Stimulated activated naive B cell treated with anti-CD40 and anti-IgM and Interleukin-4, amounts not matched to agents 10 μg/mL and 1 μg/mL and 100 μg/mL, for 72 hours (primary cell): ENCODE measurements at regions not wholly inside any gene's neighbourhood (a gene's known extent, or its start where the extent isn't known, plus 50 kb on each side); places are given as distances from the start of the nearest gene placed in this dataset.
"Not testable (repeated sequence)": the region's sequence is repeated elsewhere in the genome, so short reads cannot be mapped to it uniquely, and the experiment has no call there.

Experiments
- ATAC-seq, 2 donors: fragments of 150-1000 bp; cut with Tn5 transposase; replicated peaks; 2 replicates each; pipeline ENCODE4 v1.10.0; 2021; ENCODE audit warnings: moderate library complexity in 1 of 2
- DNase-seq: peaks from one replicate; pipeline ENCODE4 v3.0.0; 2021
- H3K27ac Mint-ChIP-seq: one replicate; pipeline ENCODE4 v1.8.0; 2022; ENCODE audit warnings: mild to moderate bottlenecking, mixed read lengths
- H3K27me3 Mint-ChIP-seq, 2 donors: one replicate each; pipeline ENCODE4 v1.8.0; 2022; ENCODE audit warnings: mixed read lengths in 2 of 2
- H3K36me3 Mint-ChIP-seq, 2 donors: one replicate each; pipeline ENCODE4 v1.8.0; 2022; ENCODE audit warnings: mixed read lengths in 2 of 2, mild to moderate bottlenecking in 1 of 2
- H3K4me1 Mint-ChIP-seq, 2 donors: one replicate each; pipeline ENCODE4 v1.8.0; 2022; ENCODE audit warnings: mixed read lengths in 2 of 2, mild to moderate bottlenecking in 1 of 2
- H3K4me3 Mint-ChIP-seq, 2 donors: one replicate each; pipeline ENCODE4 v1.8.0; 2022; ENCODE audit warnings: mild to moderate bottlenecking in 2 of 2, mixed read lengths in 2 of 2, moderate library complexity in 1 of 2
- H3K9me3 Mint-ChIP-seq, 2 donors: one replicate each; pipeline ENCODE4 v1.8.0; 2022; ENCODE audit warnings: mixed read lengths in 2 of 2, mild to moderate bottlenecking in 1 of 2

DNA sequence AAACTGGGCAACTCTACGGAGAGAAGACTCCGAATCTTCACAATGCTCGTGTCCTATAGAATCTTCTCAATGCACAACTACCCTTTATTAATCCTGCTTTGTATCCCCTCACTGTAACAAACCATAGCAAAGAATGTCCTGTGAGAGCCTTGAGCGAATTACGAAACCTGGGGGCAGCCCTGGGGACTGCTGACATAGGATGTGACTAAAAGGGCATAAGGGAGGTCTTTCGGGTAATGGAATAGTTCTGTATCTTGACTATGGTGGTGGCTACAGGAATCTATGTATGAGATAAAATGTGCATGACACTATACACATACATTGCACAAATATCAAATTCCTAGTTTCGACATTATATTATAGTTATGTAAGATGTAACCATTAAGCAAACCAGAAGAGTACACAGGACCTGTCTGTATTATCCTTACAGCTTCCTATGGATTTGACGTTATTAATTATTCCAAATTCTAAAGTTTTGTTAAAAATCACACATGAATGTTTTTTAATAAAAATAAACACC lies 162.5 kb upstream of the KCTD7 start:
- ATAC-seq (no peak), DNase-seq (no peak)
- Mint-ChIP-seq H3K4me1 (peaks cover 13 to 23% of the 10 kb centered on the region in 2 donors), H3K4me3 (no peak overlapping the region), H3K27ac (no peak overlapping the region), H3K27me3 (no peaks in the 10 kb centered on the region), H3K36me3 (peaks cover 26 to 51% of the 10 kb centered on the region in 2 donors), H3K9me3 (peaks cover 5 to 6% of the 10 kb centered on the region in 2 donors)

DNA sequence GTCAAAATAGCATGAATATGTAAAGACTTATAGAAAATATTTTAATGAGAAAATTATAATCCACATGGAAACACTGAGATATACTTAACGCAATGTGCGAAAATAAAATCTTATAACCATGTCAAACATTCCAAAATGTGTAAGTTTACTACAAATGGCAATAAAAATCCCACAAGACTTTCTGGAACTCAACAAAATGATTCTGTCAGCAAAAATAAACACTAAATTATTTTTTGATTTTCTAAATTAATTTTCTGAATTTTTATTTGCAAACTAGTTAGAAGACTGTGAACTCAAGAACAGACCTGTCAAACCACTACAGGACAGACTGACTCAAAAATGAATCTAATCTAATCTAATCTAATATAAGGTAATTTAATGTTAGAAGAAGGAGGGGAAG lies 160.8 kb upstream of the KCTD7 start:
- H3K27ac Mint-ChIP-seq: no peak overlapping the region
- peaks cover 25 to 39% of the 10 kb centered on the region in 2 donors for H3K36me3 Mint-ChIP-seq
- DNase-seq (no peak), ATAC-seq (no peak)
- H3K9me3 Mint-ChIP-seq: no peaks in the 10 kb centered on the region
- peaks cover 13 to 23% of the 10 kb centered on the region in 2 donors for H3K4me1 Mint-ChIP-seq
- H3K4me3 Mint-ChIP-seq: no peak overlapping the region
- H3K27me3 Mint-ChIP-seq: no peaks in the 10 kb centered on the region

DNA sequence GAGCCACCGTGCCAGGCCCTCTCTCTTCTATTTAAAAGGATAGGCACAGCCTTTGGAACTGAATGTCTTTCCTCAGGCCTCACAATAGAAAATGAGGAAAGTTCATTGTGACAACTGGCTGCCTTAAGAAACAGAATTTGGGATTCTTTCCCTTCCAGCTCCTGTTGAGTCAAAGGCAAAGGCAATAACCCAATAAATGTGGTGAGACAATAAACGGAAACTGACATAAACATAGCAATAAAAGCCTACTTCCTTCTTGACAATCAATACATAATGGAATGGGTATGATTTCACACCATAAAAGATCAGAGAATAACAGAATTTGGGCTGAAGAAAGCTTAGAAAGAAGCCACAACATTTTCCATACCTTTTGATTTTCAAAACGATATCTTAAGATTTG lies 155.6 kb upstream of the KCTD7 start:
- ATAC-seq, H3K4me3 Mint-ChIP-seq, H3K4me1 Mint-ChIP-seq, H3K27ac Mint-ChIP-seq, H3K27me3 Mint-ChIP-seq, DNase-seq, H3K9me3 Mint-ChIP-seq: not testable (repeated sequence)
- peaks cover 33 to 44% of the 10 kb centered on the region in 2 donors for H3K36me3 Mint-ChIP-seq

DNA sequence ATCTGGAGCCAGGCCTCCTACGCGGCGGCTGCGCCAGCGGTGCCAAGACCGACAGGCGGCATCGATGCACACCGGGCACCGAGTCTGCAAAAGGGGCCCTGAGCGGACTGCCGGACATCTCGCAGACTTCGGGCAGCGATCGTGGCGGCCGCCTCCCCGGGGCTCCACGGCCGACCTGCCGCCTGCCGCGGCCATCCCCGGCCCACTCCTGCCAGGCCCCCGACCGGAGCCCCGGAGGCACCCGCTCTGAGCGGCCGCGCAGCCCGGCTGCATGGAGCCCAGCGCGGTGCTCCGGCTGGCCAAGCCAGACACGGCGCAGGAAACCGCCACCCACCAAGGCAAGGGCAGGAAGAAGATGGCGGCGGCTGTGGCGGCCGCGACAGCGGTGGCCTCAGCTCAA lies 154.2 kb upstream of the KCTD7 start:
- H3K27ac Mint-ChIP-seq: no peak overlapping the region
- DNase-seq: no peak
- no peaks in the 10 kb centered on the region for H3K9me3 Mint-ChIP-seq
- peaks cover 45 to 50% of the 10 kb centered on the region in 2 donors for H3K36me3 Mint-ChIP-seq
- no peak for ATAC-seq
- no peaks in the 10 kb centered on the region for H3K27me3 Mint-ChIP-seq
- no peak overlapping the region for H3K4me3 Mint-ChIP-seq
- no peaks in the 10 kb centered on the region for H3K4me1 Mint-ChIP-seq

DNA sequence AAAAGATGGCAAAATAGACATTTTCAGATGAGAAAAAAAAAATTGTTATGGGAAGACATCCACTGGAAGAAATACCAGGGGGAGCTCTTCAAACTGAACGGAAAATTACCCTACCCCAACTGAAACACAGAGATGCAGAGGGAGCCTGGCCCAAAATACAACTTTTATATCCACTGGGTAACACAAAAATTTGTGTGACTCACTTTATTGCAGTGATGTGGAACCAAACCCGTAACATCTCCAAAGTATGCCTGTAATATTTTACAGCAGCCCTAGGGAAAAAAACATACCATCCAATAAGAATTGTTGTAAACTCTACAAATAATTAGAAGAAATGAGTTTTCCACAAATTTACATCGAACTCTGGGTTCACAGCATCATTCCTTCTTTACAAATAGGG lies 152.6 kb upstream of the KCTD7 start:
- H3K36me3 Mint-ChIP-seq: peaks cover 47 to 53% of the 10 kb centered on the region in 2 donors
- H3K27me3 Mint-ChIP-seq, H3K4me1 Mint-ChIP-seq, H3K27ac Mint-ChIP-seq, DNase-seq, ATAC-seq, H3K4me3 Mint-ChIP-seq, H3K9me3 Mint-ChIP-seq: not testable (repeated sequence)

DNA sequence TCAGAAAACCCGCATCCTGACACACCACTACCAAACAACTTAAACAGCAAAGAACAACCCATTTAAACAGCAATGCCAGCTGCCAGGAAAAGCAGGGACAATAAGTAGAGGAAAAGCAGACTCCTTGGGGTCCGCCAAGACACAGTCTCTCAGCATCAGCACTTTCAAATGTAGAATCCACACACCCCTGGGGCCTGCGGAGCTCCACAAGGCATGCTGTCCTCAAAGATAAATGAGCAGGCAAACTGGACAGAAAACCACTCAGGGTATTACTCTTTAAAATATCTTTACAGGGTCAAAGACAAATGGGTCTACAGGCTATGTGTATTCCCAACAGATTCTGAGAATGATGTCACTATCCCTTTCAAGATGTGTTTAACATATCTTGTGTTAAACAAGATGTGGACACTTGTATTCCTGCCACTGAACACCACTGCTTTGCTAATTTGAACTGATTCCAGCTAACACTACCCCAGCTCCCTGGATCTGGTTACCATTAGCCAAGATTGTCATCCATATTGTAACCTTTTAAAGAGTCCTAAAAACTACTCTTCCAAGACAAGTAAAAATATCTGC lies 150.8 kb upstream of the KCTD7 start:
- not testable (repeated sequence) for H3K27ac Mint-ChIP-seq

DNA sequence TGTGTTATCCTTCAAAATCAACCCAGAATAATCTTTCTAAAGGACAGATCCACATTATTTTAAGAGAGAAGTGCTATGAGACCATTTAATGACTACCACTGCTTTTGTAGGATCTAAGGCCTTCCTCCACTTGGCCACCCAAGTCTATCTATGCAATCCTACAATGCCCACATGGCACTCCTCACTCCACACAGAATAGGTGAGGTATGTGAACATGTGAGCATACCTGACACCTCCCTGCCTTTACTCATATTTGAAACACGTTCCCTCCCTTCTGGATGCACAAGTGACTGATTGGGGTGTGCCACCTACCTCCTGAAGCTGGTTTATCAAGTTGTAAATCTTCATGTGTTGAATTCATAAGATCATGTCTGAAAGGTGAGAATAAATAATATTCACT lies 147.5 kb upstream of the KCTD7 start:
- H3K27ac Mint-ChIP-seq, H3K27me3 Mint-ChIP-seq, H3K4me1 Mint-ChIP-seq, DNase-seq, ATAC-seq, H3K4me3 Mint-ChIP-seq, H3K9me3 Mint-ChIP-seq: not testable (repeated sequence)
- peaks cover 48 to 68% of the 10 kb centered on the region in 2 donors for H3K36me3 Mint-ChIP-seq

More for the DNA sequence above, 150.8 kb upstream of the KCTD7 start:
- H3K27me3 Mint-ChIP-seq, H3K9me3 Mint-ChIP-seq, H3K4me3 Mint-ChIP-seq, ATAC-seq, H3K4me1 Mint-ChIP-seq, DNase-seq: not testable (repeated sequence)
- peaks cover 46 to 62% of the 10 kb centered on the region in 2 donors for H3K36me3 Mint-ChIP-seq

DNA sequence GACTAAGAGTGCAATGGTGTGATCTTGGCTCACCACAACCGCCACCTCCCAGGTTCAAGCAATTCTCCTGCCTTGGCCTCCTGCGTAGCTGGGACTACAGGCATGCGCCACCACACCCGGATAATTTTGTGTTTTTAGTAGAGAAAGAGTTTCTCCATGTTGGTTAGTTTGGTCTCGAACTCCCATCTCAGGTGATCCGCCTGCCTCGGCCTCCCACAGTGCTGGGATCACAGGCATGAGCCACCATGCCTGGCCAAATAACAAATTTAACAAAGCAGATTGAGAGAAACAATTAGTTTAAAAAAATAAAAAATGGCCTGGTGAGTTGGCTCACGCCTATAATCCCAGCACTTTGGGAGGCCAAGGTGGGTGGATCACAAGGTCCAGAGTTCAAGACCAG lies 139.6 kb upstream of the KCTD7 start:
- not testable (repeated sequence) for H3K4me3 Mint-ChIP-seq, H3K27ac Mint-ChIP-seq, H3K9me3 Mint-ChIP-seq, H3K27me3 Mint-ChIP-seq, DNase-seq, ATAC-seq
- Mint-ChIP-seq H3K4me1 (peaks cover 2 to 18% of the 10 kb centered on the region in 2 donors), H3K36me3 (peaks cover 14 to 26% of the 10 kb centered on the region in 2 donors)

DNA sequence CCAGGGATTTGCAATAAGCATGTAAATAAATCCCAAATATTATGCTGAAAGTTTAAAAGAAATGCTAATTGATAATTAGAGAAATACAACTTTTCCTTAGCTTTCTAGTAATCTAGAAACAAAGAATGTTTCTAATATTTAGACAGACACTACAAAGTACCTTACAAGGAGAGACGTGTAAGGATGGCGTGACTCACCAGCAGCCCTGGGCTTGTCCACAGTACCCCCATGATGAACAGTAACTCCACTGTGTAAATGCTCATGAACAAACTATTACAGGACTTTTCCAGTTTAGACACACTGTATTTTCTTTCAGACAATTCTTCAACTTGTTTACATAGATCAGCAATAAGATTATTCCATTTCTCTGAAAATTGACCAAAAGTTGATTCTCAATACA lies 138.9 kb upstream of the KCTD7 start:
- not testable (repeated sequence) for H3K9me3 Mint-ChIP-seq, H3K27me3 Mint-ChIP-seq, DNase-seq, ATAC-seq, H3K4me3 Mint-ChIP-seq, H3K27ac Mint-ChIP-seq
- peaks cover 13 to 24% of the 10 kb centered on the region in 2 donors for H3K36me3 Mint-ChIP-seq
- H3K4me1 Mint-ChIP-seq: peaks cover 2 to 20% of the 10 kb centered on the region in 2 donors

DNA sequence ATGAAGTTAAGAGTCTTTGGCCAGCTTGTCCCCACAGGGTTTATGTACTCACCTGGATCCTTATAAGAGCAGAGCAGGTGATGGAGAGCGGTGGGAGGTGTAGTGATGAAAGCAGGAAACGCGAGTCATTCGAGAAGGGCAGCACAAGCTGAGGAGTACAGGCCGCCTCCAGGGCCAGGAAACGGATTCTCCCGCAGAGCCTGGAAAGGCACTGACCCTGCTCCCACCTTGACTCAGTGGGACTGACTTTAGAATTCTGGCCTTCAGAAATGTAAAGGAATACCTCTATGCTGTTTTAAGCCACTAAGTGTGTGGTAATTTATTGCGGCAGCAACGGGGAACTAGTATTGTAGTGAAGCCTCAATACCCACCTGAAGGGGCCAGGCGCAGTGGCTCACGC lies 137.7 kb upstream of the KCTD7 start:
- H3K27me3 Mint-ChIP-seq, ATAC-seq, H3K4me3 Mint-ChIP-seq, H3K9me3 Mint-ChIP-seq, H3K27ac Mint-ChIP-seq, DNase-seq: not testable (repeated sequence)
- peaks cover 2 to 20% of the 10 kb centered on the region in 2 donors for H3K4me1 Mint-ChIP-seq
- H3K36me3 Mint-ChIP-seq: peaks cover 10 to 16% of the 10 kb centered on the region in 2 donors

DNA sequence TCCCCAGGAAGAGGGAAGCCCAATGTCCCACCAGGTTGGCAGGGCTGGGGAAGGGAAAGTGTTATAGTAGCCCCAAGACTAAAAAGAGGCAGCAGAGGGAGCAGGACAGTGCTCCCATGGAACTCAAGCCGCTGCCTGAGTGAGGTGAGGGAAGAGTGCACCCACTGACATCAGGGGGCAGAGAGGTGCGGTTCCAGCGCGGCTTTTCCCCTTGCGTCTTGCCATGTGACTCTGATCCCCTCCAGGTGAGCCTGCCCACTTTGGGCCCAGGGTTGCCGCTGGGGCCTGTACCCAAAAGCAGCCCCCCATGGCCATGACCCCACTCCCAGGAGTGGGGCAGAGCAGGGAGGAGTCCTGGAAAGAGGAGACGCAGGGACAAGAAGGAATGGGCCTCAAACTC lies 136.3 kb upstream of the KCTD7 start:
- ATAC-seq, H3K9me3 Mint-ChIP-seq, DNase-seq, H3K27me3 Mint-ChIP-seq: not testable (repeated sequence)
- H3K36me3 Mint-ChIP-seq: peaks cover 13 to 20% of the 10 kb centered on the region in 2 donors
- H3K27ac Mint-ChIP-seq: peak overlapping the region; percentile 97
- peak overlapping the region; percentile 90 to 93 for H3K4me3 Mint-ChIP-seq
- H3K4me1 Mint-ChIP-seq: peaks cover 4 to 20% of the 10 kb centered on the region in 2 donors

DNA sequence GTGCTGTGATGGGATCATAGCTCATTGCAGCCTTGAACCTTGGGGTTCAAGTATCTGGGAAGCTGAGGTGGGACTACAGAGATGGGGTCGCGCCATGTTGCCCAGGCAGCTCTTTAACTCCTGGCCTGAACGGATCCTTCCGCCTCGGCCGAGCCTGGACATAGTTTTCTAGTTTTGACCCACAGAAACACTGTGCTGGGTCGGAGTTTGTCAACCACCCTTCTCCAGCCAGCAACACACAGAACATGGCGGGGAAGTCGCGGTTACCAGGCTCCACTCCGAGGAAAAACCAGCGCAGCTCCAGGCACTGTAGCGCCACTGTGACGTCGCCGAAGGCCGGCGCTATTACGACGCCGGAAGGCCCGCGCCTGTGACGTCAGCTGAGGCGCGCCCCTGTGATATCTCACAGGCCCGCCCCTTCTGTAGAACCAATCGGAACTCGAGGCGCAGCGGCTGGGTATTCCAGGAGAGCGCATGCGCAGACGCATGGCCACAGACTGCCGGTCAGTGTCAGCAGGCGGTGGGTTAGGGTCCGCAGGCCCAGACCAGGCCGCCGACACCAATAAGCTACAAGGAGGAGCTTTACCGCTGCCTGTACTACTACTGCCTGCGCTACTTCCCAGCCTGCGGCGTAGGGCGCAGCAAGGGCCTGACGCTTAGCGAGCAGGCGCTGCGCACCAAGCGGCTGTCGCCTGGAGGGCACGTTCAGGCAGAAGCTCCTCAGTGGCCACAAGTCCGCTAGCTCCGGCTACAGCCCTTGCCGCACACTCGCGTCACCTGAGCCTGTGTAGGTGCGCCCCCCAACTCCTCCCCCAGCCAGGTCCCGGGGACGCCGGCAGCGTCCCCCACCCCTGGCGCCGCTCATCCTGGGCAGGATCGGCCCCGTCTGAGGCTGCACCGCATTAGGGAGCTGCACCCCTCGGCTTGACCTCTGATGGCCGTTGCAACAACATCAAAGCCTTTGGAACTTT lies 135.2 kb upstream of the KCTD7 start:
- Mint-ChIP-seq H3K4me3 (peak overlapping the region; percentile 90 to 93), H3K27ac (peak overlapping the region; percentile 97)

DNA sequence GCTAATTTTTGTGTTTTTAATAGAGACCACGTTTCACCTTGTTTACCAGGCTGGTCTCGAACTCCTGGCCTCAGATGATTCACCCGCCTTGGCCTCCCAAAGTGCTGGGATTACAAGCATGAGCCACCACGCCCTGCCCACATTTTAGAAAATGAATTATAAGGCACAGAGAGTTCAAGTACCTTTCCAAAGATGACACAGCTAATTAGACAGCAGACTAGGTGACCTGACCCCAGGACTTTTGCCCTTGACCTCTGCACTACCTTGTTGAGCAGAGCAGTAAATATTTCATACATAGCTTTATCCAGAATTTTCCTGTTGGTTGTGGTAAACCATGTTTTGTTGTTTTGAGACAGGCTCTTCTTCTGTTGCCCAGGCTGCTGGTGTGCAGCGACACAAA lies 131.3 kb upstream of the KCTD7 start:
- H3K4me1 Mint-ChIP-seq: peaks cover 5 to 8% of the 10 kb centered on the region in 2 donors
- DNase-seq: no peak
- H3K27me3 Mint-ChIP-seq: no peaks in the 10 kb centered on the region
- H3K36me3 Mint-ChIP-seq: peaks cover 3 to 11% of the 10 kb centered on the region in 2 donors
- no peaks in the 10 kb centered on the region for H3K9me3 Mint-ChIP-seq
- H3K4me3 Mint-ChIP-seq: no peak overlapping the region
- H3K27ac Mint-ChIP-seq: no peak overlapping the region
- ATAC-seq: no peak

More for the DNA sequence above, 135.2 kb upstream of the KCTD7 start:
- no peaks in the 10 kb centered on the region for H3K27me3 Mint-ChIP-seq
- peak; percentile 97 for DNase-seq
- peaks cover 13 to 20% of the 10 kb centered on the region in 2 donors for H3K36me3 Mint-ChIP-seq
- H3K9me3 Mint-ChIP-seq: no peaks in the 10 kb centered on the region
- peak; percentile 97 for ATAC-seq
- H3K4me1 Mint-ChIP-seq: peaks cover 4 to 20% of the 10 kb centered on the region in 2 donors

DNA sequence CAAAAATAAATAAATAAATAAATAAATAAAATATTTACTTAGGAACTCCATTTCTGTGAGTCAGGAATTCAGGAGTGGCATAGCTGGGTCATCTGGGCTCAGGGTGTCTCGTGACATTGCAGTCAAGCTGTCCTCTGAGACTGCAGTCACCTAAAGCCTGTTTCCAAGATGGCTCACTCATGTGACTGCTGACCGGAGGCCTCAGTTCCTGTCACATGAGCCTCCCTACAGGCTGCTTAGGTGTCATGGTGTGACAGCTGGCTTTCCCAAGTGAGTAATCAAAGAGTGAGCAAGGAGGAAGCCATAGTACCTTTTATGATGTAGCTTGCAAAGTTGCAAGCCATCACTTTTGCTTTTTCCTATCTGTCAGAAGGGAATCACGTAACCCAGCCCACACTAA lies 128.6 kb upstream of the KCTD7 start:
- H3K27ac Mint-ChIP-seq: no peak overlapping the region
- peaks cover 6 to 7% of the 10 kb centered on the region in 2 donors for H3K27me3 Mint-ChIP-seq
- no peaks in the 10 kb centered on the region for H3K9me3 Mint-ChIP-seq
- no peak overlapping the region for H3K4me3 Mint-ChIP-seq
- no peak for DNase-seq
- H3K36me3 Mint-ChIP-seq: peaks cover 3 to 11% of the 10 kb centered on the region in 2 donors
- ATAC-seq: peak; percentile 57 to 66
- peaks cover 0 to 5% of the 10 kb centered on the region in 2 donors for H3K4me1 Mint-ChIP-seq
